Activated CD4-positive, alpha-beta T cell treated with anti-CD3 and anti-CD28 coated beads, Interleukin-2, amount 50 U/mL, for 4 hours (primary cell): ENCODE measurements at regions not wholly inside any gene's neighbourhood (a gene's known extent, or its start where the extent isn't known, plus 50 kb on each side); places are given as distances from the start of the nearest gene placed in this dataset.

Experiments
- DNase-seq, 2 experiments: peaks; one replicate each; pipeline ENCODE4 v3.0.0-alpha.2; 2020

GRCh38 chr1:193676996-193677549, 490.7 kb upstream of the B3GALT2 start:
- no peak for DNase-seq

- DNase-seq, result no peak
Measured at GRCh38 chr1:193674292-193674944, 488.0 kb upstream of the B3GALT2 start.

GRCh38 chr1:193666485-193667083, 480.2 kb upstream of the B3GALT2 start:
- DNase-seq, result no peak

- DNase-seq, result no peak
Measured at GRCh38 chr1:193663965-193664364, 477.6 kb upstream of the B3GALT2 start.

GRCh38 chr1:193662030-193662429, 475.6 kb upstream of the B3GALT2 start:
- DNase-seq, result no peak

- DNase-seq, result no peak
Measured at GRCh38 chr1:193661385-193661784, 475.0 kb upstream of the B3GALT2 start.

GRCh38 chr1:193660428-193660827, 474.0 kb upstream of the B3GALT2 start:
- DNase-seq, result no peak

- DNase-seq, result no peak
Measured at GRCh38 chr1:193658691-193659090, 472.3 kb upstream of the B3GALT2 start.

- DNase-seq, result no peak
Measured at GRCh38 chr1:193658081-193658480, 471.7 kb upstream of the B3GALT2 start.

- no peak for DNase-seq
Measured at GRCh38 chr1:193657552-193657951, 471.1 kb upstream of the B3GALT2 start.

- no peak for DNase-seq
Measured at GRCh38 chr1:193656841-193657240, 470.4 kb upstream of the B3GALT2 start.

- no peak for DNase-seq
Measured at GRCh38 chr1:193654951-193655735, 468.7 kb upstream of the B3GALT2 start.

GRCh38 chr1:193649587-193649986, 463.2 kb upstream of the B3GALT2 start:
- no peak for DNase-seq

GRCh38 chr1:193634876-193635275, 448.5 kb upstream of the B3GALT2 start:
- DNase-seq, result no peak

GRCh38 chr1:193634470-193634869, 448.1 kb upstream of the B3GALT2 start:
- DNase-seq, result no peak

GRCh38 chr1:193633991-193634390, 447.6 kb upstream of the B3GALT2 start:
- DNase-seq, result no peak

GRCh38 chr1:193633093-193633492, 446.7 kb upstream of the B3GALT2 start:
- DNase-seq, result no peak

- no peak for DNase-seq
Measured at GRCh38 chr1:193631306-193631705, 444.9 kb upstream of the B3GALT2 start.

- no peak for DNase-seq
Measured at GRCh38 chr1:193629875-193630274, 443.5 kb upstream of the B3GALT2 start.

GRCh38 chr1:193626695-193627094, 440.3 kb upstream of the B3GALT2 start:
- no peak for DNase-seq

- DNase-seq, result no peak
Measured at GRCh38 chr1:193625255-193625654, 438.8 kb upstream of the B3GALT2 start.

- DNase-seq, result no peak
Measured at GRCh38 chr1:193619911-193620310, 433.5 kb upstream of the B3GALT2 start.

GRCh38 chr1:193614817-193615216, 428.4 kb upstream of the B3GALT2 start:
- no peak for DNase-seq

GRCh38 chr1:193614275-193614674, 427.9 kb upstream of the B3GALT2 start:
- DNase-seq, result no peak
